B cell (primary cell): ENCODE measurements at regions not wholly inside any gene's neighbourhood (a gene's known extent, or its start where the extent isn't known, plus 50 kb on each side); places are given as distances from the start of the nearest gene placed in this dataset.

ENCODE experiments used
- ATAC-seq: fragments of 200-7000 bp; cut with Tn5 transposase; one replicate; pipeline ENCODE4 v1.10.0; 2021; ENCODE audit warnings: low read depth, mild to moderate bottlenecking, moderate number of reproducible peaks, moderate library complexity
- CTCF ChIA-PET: fragments of 350-600 bp; sonication (Branson Sonifier 250); formaldehyde crosslinking; loops from one replicate; lab custom pipeline; 2021; ENCODE audit warnings: antibody characterized with exemption, inconsistent platforms; lab: Charles Lee
- POLR2A ChIA-PET: fragments of 350-600 bp; sonication (Branson Sonifier 250); formaldehyde crosslinking; loops from one replicate; lab custom pipeline; 2021; ENCODE audit warnings: antibody characterized with exemption; lab: Charles Lee
- DNase-seq: peaks from one replicate; pipeline ENCODE4 v3.0.0; 2013
- H2AFZ ChIP-seq: 2 replicates; pipeline ENCODE4 v1.6.1; 2012; ENCODE audit warnings: mild to moderate bottlenecking, low read depth, low read length; ENCODE audit not compliant: insufficient read depth, poor library complexity, severe bottlenecking
- H3K27ac ChIP-seq, 2 donors: 1 replicate in 1 of 2; 2 replicates in 1 of 2; pipeline ENCODE4 v1.5.1; 2012 to 2013; ENCODE audit warnings: low read length in 2 of 2, mild to moderate bottlenecking in 2 of 2, moderate library complexity in 1 of 2
- H3K27me3 ChIP-seq, 4 experiments: fragments of 200-600 bp in 1 of 4; sonication (generic) in 1 of 4; replicated peaks in 1 of 4; 1 replicate in 2 of 4; 2 replicates in 2 of 4; pipeline versions ENCODE4 v1.6.1 to v1.7.0; 2013 to 2016; ENCODE audit warnings: low read length in 3 of 4, mild to moderate bottlenecking in 2 of 4, mixed read lengths in 1 of 4, moderate library complexity in 1 of 4; ENCODE audit not compliant: insufficient read depth in 4 of 4, control insufficient read depth in 3 of 4; ENCODE audit errors: control extremely low read depth in 1 of 4
- H3K36me3 ChIP-seq, 2 experiments: replicated peaks in 1 of 2; 1 replicate in 1 of 2; 2 replicates in 1 of 2; pipeline versions ENCODE4 v1.6.1 to v1.7.1; 2013; ENCODE audit warnings: low read length in 1 of 2; ENCODE audit not compliant: insufficient read depth in 2 of 2, control insufficient read depth in 1 of 2; ENCODE audit errors: control extremely low read depth in 1 of 2, extremely low read depth in 1 of 2
- H3K4me1 ChIP-seq, 2 donors: fragments of 200-600 bp in 1 of 2; sonication (generic) in 1 of 2; 1 replicate in 1 of 2; 2 replicates in 1 of 2; pipeline versions ENCODE4 v1.5.1 to v1.6.1; 2013 to 2017; ENCODE audit warnings: low read length in 2 of 2; ENCODE audit not compliant: control insufficient read depth in 2 of 2, insufficient read depth in 2 of 2
- H3K4me2 ChIP-seq: replicated peaks from 2 replicates; pipeline ENCODE3; 2012; ENCODE audit warnings: mild to moderate bottlenecking, low read depth, low read length; ENCODE audit not compliant: poor library complexity, severe bottlenecking
- H3K4me3 ChIP-seq, 5 experiments: fragments of 200-600 bp in 1 of 5; sonication (generic) in 1 of 5; 1 replicate in 3 of 5; 2 replicates in 2 of 5; pipeline versions ENCODE4 v1.5.1 to v1.7.0; 2011 to 2016; ENCODE audit warnings: low read length in 4 of 5, mild to moderate bottlenecking in 4 of 5, low read depth in 2 of 5, control low read depth in 1 of 5, moderate library complexity in 1 of 5; ENCODE audit not compliant: insufficient read depth in 1 of 5; ENCODE audit errors: control extremely low read depth in 1 of 5, extremely low read depth in 1 of 5
- H3K79me2 ChIP-seq: fragments of 200-600 bp; sonication (generic); one replicate; pipeline ENCODE4 v1.6.0; 2016; ENCODE audit warnings: low read length; ENCODE audit not compliant: control insufficient read depth, insufficient read depth
- H3K9ac ChIP-seq: fragments of 200-600 bp; sonication (generic); 2 replicates; pipeline ENCODE4 v1.6.1; 2017; ENCODE audit warnings: mild to moderate bottlenecking, low read length, moderate library complexity
- H3K9me3 ChIP-seq, 3 donors: one replicate each; pipeline versions ENCODE4 v1.6.1 to v1.7.1; 2013; ENCODE audit warnings: low read length in 2 of 3; ENCODE audit not compliant: control insufficient read depth in 2 of 3, insufficient read depth in 1 of 3; ENCODE audit errors: control extremely low read depth in 1 of 3
- H4K20me1 ChIP-seq: 2 replicates; pipeline ENCODE4 v1.6.0; 2012; ENCODE audit warnings: mild to moderate bottlenecking, low read length; ENCODE audit not compliant: insufficient read depth, control insufficient read depth, poor library complexity, severe bottlenecking
- H3K27ac Mint-ChIP-seq: one replicate; pipeline ENCODE4 v1.8.0; 2021; ENCODE audit warnings: mixed read lengths
- H3K27me3 Mint-ChIP-seq: one replicate; pipeline ENCODE4 v1.8.0; 2021; ENCODE audit warnings: mixed read lengths
- H3K4me1 Mint-ChIP-seq: one replicate; pipeline ENCODE4 v1.8.0; 2021; ENCODE audit warnings: mixed read lengths
- H3K4me3 Mint-ChIP-seq: one replicate; pipeline ENCODE4 v1.8.0; 2021; ENCODE audit warnings: mixed read lengths
- H3K9me3 Mint-ChIP-seq: one replicate; pipeline ENCODE4 v1.8.0; 2022; ENCODE audit warnings: mixed read lengths; ENCODE audit not compliant: insufficient read depth
- EZH2 ChIP-seq: IDR thresholded peaks from 2 replicates; pipeline ENCODE4 v1.6.1; 2012; ENCODE audit warnings: borderline replicate concordance, low read depth, mild to moderate bottlenecking, moderate library complexity, low read length; ENCODE audit not compliant: insufficient read depth, poor library complexity, severe bottlenecking
- WGBS: methylation state at CpG from one replicate; pipeline ENCODE4 v1.1.5; 2013; ENCODE audit warnings: missing lambda C conversion rate; ENCODE audit not compliant: insufficient coverage; 5-methylcytosine and 5-hydroxymethylcytosine counted together
- intact Hi-C: fragments of 100-400 bp; cut with micrococcal nuclease; formaldehyde crosslinking; loops from one replicate; pipeline ENCODE4 v1.10.0; 2022
- TF ChIP-seq, protein P1 (sequence below): fragments of 200-600 bp; IDR thresholded peaks from one replicate; pipeline ENCODE4 v1.8.0; 2022; ENCODE audit warnings: antibody characterized with exemption, mild to moderate bottlenecking

DNA sequence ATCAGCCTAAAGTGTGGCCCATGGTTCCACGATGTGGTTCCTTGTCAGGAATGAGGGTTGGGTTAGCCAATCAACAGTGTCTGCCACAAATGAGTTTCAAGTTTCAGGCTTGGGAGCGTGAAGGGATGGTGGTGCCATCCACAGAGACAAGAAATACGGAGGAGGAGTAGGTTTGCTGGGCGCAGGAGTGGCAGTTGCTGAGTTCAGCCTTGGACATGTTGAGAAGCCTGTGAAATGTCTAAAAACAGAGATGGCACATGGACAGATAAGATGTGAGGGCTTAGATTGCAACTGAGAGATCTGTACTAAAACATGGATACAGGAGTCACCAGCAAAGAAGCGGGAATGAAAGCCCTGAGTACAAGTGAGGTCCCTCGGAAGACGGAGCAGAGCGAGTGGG, 481.0 kb downstream of the BCOR start:
- POLR2A ChIA-PET, result no interaction called here
- ATAC-seq (no peak), DNase-seq (no peak)
- CTCF ChIA-PET, result no interaction called here
- Histone ChIP-seq H2AFZ (no peak overlapping the region), H3K9ac (no peak overlapping the region), H3K4me3 (no peak overlapping the region), H3K79me2 (no peaks in the 10 kb centered on the region), H3K27ac (no peak overlapping the region), H3K9me3 (no peaks in the 10 kb centered on the region), H4K20me1 (no peaks in the 10 kb centered on the region), H3K36me3 (no peaks in the 10 kb centered on the region), H3K27me3 (peaks cover 0 to 20% (median 7%) of the 10 kb centered on the region in 4 experiments), H3K4me2 (no peak overlapping the region), H3K4me1 (peaks cover 9 to 14% of the 10 kb centered on the region in 2 donors)
- intact Hi-C loops, result loop anchor here (10.0 kb wide), 1 partner anchor 172 kb away; no protein-coding TSS in a partner anchor
- no peaks in the 10 kb centered on the region for H3K9me3 Mint-ChIP-seq
- WGBS, result 94% methylated on average over 6 of the region's 8 CpGs
- TF ChIP-seq, protein P1, sequence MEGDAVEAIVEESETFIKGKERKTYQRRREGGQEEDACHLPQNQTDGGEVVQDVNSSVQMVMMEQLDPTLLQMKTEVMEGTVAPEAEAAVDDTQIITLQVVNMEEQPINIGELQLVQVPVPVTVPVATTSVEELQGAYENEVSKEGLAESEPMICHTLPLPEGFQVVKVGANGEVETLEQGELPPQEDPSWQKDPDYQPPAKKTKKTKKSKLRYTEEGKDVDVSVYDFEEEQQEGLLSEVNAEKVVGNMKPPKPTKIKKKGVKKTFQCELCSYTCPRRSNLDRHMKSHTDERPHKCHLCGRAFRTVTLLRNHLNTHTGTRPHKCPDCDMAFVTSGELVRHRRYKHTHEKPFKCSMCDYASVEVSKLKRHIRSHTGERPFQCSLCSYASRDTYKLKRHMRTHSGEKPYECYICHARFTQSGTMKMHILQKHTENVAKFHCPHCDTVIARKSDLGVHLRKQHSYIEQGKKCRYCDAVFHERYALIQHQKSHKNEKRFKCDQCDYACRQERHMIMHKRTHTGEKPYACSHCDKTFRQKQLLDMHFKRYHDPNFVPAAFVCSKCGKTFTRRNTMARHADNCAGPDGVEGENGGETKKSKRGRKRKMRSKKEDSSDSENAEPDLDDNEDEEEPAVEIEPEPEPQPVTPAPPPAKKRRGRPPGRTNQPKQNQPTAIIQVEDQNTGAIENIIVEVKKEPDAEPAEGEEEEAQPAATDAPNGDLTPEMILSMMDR, result no peak
- no peak for TF ChIP-seq EZH2
- H3K27me3 Mint-ChIP-seq, result peaks cover 34% of the 10 kb centered on the region
- H3K4me3 Mint-ChIP-seq, result no peak overlapping the region
- H3K4me1 Mint-ChIP-seq, result peaks cover 26% of the 10 kb centered on the region
- no peak overlapping the region for H3K27ac Mint-ChIP-seq

GRCh38 chrX:39618178-39618577, 479.6 kb downstream of the BCOR start:
- H3K4me1 ChIP-seq, result peaks cover 9 to 14% of the 10 kb centered on the region in 2 donors

More at GRCh38 chrX:39618178-39618577, 479.6 kb downstream of the BCOR start:
- Histone ChIP-seq H3K27ac (no peak overlapping the region), H3K4me2 (no peak overlapping the region), H4K20me1 (no peaks in the 10 kb centered on the region), H3K27me3 (peaks cover 0 to 15% (median 7%) of the 10 kb centered on the region in 4 experiments), H3K4me3 (no peak overlapping the region), H3K9ac (no peak overlapping the region), H3K36me3 (no peaks in the 10 kb centered on the region), H3K9me3 (peaks cover 0 to 4% (median 0%) of the 10 kb centered on the region in 3 donors), H2AFZ (no peak overlapping the region), H3K79me2 (no peaks in the 10 kb centered on the region)
- intact Hi-C loops, result loop anchor here (10.0 kb wide), 1 partner anchor 173 kb away; no protein-coding TSS in a partner anchor
- DNase-seq (no peak), ATAC-seq (no peak)
- Mint-ChIP-seq H3K9me3 (no peaks in the 10 kb centered on the region), H3K4me3 (no peak overlapping the region), H3K4me1 (peaks cover 26% of the 10 kb centered on the region), H3K27me3 (peaks cover 29% of the 10 kb centered on the region), H3K27ac (no peak overlapping the region)
- CTCF ChIA-PET, result no interaction called here
- POLR2A ChIA-PET, result no interaction called here
- TF ChIP-seq EZH2, result no peak
- TF ChIP-seq, protein P1, result no peak
- WGBS, result no CpG with 5 or more reads among the region's 1 CpG
